PC-3 (cell line): ENCODE measurements at regions not wholly inside any gene's neighbourhood (a gene's known extent, or its start where the extent isn't known, plus 50 kb on each side); places are given as distances from the start of the nearest gene placed in this dataset.

Experiments
- CTCF ChIP-seq: fragments of 300-600 bp; sonication (generic); conservative IDR thresholded peaks from 2 replicates; pipeline ENCODE4 v1.5.1; 2017; ENCODE audit warnings: antibody characterized with exemption, low read depth, mild to moderate bottlenecking, low read length
- EZH2 ChIP-seq: fragments of 300-600 bp; sonication (generic); IDR thresholded peaks from one replicate; pipeline ENCODE4 v1.6.1; 2017; ENCODE audit warnings: antibody characterized with exemption, mild to moderate bottlenecking, low read length; ENCODE audit not compliant: unreplicated experiment

GRCh38 chr9:16048129-16048528 is 495.3 kb downstream of the CCDC171 start:
- no peak for TF ChIP-seq EZH2
- TF ChIP-seq CTCF = no peak
